Fibroblast of skin of abdomen (primary cell): ENCODE measurements at regions not wholly inside any gene's neighbourhood (a gene's known extent, or its start where the extent isn't known, plus 50 kb on each side); places are given as distances from the start of the nearest gene placed in this dataset.
"Not testable (repeated sequence)": the region's sequence is repeated elsewhere in the genome, so short reads cannot be mapped to it uniquely, and the experiment has no call there.

Experiments
- DNase-seq: peaks from one replicate; pipeline ENCODE4 v3.0.0-alpha.2; 2013

DNA sequence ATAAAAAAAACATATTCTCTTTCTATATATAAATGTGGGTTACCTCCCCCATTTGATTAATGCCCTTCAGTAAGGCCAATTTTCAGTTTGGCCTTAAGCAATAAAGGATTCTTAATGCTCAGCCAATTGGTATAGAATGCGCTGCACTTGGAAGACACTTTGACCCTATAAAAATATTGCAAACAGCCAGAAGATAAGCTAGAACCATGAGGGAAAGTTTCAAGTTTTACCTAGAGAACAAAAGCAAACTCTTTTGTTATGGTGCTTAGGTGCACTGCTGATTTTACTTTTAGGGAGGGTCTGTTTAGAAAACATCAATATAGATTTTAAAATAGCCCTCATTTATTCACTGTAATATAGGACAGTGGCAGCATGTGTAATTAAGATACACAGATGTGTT, 251.6 kb upstream of the SLC16A7 start:
- no peak for DNase-seq

DNA sequence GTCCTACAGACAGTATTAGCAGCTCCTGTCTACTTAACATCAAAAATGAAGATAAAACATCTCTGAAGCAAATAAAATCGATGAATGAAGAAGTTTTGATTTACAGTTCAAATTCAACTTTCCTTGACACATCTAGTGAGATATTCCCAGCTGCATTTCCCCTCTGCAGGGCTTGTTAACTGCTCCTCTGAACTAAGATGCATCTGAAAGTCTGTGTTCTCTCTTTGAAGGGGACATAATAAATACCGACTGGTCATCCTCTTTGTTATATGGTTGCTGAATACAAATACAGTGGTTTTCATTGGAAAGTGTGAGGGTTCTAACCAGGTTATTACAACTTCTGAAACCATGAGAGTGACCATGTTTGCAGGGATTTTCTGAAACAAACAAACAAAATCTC, 266.4 kb upstream of the SLC16A7 start:
- DNase-seq, result no peak

DNA sequence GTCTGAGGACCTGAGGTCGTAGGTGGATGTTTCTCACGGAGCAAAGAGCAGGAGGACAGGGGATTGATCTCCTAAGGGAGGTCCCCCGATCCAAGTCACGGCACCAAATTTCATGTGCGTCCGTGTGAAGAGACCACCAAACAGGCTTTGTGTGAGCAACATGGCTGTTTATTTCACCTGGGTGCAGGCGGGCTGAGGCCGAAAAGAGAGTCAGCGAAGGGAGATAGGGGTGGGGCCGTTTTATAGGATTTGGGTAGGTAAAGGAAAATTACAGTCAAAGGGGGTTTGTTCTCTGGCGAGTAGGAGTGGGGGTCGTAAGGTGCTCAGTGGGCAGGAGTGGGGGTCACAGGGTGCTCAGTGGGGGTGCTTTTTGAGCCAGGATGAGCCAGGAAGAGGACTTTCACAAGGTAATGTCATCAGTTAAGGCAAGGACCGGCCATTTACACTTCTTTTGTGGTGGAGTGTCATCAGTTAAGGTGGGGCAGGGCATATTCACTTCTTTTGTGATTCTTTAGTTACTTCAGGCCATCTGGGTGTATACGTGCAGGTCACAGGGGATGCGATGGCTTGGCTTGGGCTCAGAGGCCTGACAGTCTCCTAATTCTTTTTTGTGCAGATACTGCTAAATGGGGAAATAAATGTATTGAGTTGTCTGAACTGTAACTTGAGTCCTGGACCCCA, 267.3 kb upstream of the SLC16A7 start:
- not testable (repeated sequence) for DNase-seq

DNA sequence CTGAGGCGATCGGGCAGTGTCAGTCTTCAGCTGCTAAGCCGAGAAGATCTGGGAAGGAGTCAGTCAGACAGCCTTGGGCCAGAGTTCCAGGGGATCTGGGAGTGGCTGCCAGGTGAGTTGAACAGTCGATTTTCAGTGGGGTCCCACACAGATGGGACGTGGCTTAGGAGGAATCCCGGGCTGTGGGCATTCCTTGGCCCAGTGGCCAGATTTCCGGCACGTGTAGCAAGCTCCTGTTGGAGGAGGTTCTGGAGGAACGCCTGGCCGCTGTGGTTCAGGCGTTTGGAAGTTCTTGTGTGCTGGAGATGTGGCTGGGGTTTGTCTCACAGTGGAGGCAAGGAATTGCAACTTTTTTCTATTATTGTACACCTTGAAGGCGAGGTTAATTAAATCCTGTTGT, 269.4 kb upstream of the SLC16A7 start:
- DNase-seq, result not testable (repeated sequence)

DNA sequence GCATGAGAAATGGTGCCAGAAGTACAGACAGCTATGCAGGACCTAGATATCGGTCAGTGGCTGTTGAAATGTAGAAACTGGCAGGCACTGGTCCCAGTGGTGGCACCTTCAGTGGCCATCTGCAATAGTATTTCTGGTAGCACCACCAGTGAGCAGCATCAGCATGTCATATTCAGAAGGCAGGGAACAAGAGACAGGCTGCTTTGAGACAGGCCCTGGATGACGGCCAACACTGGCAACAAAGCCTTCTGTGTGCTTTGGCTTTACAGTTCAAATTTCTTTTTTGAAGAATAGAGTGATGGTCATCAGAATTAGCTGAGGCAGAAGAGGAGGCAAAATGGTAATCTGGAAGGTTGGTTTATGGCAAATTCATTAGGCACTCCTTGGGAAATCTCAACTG, 273.4 kb upstream of the SLC16A7 start:
- DNase-seq, result no peak

DNA sequence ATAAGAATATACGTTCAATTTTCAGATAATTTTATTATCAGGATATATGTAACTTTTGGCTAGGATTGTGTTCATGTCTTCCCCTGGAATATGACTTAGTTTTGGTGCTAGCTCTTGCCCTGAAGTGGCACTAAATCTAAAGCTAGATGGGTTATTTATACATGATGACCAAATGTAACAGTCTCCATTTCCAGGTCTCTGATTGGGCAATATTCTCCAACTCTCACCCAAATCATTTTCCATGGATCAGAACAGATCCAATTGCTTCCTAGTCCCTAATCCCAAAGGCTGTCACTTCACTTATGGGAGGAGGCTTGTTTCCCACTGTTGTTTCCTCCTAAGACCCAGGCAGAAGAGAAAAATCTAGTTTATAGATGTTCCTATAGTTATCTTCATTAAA, 274.6 kb upstream of the SLC16A7 start:
- DNase-seq, result no peak

DNA sequence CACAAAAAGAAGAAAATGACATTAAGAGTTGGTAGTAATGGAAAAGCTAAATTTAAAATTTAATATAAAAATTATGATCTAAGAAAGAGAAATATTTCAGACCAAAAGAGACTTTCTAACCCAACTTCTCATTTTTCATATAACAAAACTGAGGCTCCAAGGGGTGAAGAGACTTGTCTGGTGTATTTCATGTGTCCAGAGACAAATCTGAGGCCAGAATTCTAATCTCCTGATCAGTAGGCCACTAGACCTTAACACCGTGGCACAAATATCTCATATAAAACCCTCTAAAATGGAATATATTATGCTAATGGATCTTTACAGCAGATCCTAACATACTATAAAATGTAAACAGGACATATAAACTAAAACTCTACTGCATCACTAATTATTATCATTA, 275.7 kb upstream of the SLC16A7 start:
- DNase-seq, result no peak

DNA sequence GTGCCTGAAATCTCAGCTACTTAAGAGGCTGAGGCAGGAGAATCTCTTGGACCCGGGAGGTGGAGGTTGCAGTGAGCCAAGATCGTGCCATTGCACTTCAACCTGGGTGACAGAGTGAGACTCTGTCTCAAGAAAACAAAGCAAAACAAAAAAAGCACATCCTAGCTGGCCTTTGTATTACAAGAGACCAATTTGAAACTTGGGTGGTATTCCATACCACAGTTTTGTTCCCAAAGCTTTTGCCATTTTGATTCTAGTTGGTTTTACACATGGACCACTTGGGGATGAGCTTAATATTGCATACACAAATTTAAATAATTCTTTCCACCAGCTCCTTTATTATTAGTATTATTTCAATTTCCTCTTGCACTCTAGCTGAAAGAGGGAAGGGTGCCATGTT, 276.9 kb upstream of the SLC16A7 start:
- DNase-seq, result no peak

DNA sequence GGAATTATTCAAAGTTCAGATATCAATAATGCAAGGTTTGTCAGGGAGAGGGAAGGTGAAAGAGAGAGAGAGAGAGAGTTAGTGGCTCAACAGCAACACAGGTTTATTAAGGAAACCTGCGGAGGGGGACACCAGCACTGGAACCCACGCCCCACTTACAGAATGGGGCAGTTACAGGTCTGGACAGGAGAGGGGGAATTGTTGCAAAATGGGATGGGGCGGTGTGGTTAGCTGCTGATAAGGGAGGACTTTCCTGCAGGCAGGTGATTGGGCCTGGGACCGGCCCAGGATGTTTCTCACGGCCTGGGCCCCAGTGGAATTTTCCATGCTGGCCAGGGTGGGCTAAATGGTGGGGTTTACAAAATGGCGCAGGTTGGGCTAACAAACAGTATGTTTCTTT, 278.2 kb upstream of the SLC16A7 start:
- DNase-seq, result no peak

DNA sequence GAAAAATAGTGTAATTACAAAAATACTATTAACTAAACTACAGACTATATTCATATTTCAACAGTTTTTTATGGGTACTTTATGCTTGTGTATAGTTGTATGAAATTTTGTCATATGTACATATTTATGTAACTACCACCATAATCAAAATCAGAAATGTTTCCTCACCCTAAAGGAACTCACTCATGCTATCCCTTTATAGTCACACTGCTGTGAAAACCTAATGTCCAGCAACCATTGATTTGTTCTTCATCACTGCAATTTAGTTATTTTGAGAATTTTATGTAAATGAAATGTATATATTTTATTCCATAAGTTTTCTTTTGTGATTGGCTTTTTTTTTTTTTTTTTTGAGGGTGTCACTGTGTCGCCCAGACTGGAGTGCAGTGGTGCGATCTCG, 278.9 kb upstream of the SLC16A7 start:
- no peak for DNase-seq

DNA sequence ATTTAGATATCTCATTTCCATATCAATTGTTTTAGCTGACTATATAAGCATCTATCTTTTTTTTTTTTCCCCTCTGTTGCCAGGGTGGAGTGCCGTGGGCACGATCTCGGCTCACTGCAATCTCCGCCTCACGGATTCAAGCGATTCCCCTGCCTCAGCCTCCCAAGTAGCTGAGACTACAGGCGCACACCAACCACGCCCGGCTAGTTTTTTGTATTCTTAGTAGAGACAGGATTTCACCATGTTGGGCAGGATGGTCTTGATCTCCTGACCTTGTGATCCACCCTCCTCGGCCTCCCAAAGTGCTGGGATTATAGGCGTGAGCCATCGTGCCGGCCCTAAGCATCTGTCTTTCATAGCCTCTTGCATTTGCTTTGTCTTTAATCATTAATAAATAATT, 279.5 kb upstream of the SLC16A7 start:
- DNase-seq, result not testable (repeated sequence)

DNA sequence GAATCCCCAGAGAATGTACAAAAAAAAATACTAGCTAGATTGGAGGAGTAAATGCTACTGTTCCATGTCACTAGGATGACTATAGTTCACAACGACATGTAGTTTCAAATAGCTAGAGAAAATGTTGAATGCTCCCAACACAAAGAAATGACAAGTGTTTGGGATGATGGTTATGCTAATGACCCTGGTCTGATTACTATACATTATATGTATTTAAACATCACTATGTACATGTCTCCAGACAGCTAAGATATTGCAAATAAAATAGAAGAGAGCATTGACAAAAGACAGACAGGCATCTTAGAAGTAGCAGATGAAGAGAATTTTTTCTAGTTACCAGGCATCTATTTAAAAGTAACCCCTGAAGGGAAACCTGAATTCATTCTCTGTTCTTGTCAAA, 281.6 kb upstream of the SLC16A7 start:
- DNase-seq, result no peak

DNA sequence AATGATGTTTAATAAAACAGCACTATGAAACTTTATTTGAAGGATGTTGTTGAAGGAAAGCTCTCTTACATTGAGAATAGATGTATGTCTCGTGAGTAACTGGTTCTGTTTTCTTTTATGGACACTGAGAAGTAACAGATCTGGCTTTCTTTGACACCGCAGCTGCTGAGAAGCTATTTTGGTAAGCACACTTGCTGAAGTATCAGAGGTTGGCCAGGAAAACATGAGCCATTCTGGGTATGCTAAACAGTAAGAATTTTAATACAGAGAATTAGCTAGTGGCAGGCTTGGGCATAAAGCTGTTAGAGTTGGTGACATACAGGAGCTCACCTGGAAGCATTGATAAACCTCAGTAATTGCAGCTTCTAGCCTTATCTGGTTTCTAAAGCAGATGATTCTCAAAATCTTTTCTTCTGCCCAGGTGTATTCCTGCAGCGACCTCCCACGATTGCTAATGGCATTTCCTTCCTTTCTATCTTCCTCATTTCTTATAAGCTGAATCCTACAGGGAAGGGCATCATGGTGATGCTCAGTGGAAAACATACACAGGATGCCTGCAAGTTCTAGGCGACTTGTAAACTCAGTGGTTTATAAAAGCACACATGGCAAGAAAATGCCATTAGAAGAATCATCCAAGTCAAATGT, 291.6 kb upstream of the SLC16A7 start:
- no peak for DNase-seq

DNA sequence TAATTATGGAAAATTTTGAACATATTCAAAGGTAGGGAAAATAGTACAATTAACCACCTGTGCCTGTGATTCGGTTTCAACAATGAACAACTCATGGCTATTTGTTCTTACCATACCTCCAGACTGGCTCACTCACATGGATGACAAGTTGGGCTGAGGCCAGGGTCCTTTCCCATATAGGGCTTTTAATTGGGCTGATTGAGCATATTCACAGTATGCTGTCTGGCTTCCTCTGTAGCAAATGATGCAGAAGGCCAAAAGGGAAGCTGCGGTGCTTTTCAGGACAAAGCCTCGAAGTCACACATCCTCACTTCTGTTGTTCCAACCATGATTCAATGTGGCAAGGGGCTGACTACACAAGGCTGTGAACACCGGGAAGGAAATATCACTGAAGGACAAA, 297.5 kb upstream of the SLC16A7 start:
- DNase-seq, result no peak

DNA sequence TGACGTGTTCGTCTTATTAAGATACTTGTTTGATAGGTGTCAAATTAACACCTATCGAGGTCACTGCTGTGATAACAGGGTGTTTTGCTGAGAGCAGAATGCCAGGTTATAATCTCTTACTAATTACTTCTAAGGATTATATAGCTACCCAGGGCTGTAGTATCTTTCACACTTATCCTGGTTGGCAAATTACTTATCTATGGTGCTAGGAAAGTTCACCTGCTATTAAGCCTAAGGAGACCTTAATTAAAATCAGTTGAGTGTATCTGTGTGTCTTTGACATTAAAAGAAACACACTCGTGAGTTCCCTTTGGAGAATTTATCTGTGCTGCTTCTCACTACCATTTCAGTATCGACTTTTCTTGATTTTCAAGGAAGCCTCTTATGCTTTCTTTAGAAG, 301.6 kb upstream of the SLC16A7 start:
- DNase-seq, result no peak

DNA sequence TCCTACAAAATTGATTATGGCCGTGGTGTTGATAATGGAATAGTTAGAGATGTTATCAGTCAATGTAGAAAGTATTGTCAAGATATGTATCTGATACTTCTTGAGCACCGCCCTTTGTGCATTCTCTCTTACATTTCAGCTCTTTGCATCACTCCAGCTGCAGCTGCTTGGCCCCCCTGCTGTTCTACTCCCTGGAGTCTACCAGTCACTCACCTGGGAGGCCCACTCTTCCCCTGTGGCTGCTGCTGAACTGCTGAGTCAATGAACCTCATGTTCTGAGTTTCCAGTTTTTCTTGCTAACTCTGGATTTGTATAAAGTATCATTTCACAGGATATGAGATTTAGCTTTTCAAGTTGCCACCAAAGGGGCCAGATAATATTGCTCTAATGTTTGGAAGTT, 312.8 kb upstream of the SLC16A7 start:
- DNase-seq, result no peak

DNA sequence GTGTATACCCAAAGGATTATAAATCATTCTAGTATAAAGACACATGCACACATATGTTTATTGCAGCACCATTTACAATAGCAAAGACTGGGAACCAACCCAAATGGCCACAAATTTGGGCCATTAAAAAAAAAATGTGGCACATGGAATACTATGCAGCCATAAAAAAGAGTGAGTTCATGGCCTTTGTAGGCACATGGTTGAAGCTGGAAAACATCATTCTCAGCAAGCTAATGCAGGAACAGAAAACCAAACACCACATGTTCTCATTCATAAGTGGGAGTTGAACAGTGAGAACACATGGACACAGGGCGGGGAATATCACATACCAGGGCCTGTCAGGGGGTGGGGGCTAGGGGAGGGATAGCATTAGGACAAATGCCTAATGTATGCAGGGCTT, 322.3 kb upstream of the SLC16A7 start:
- not testable (repeated sequence) for DNase-seq

DNA sequence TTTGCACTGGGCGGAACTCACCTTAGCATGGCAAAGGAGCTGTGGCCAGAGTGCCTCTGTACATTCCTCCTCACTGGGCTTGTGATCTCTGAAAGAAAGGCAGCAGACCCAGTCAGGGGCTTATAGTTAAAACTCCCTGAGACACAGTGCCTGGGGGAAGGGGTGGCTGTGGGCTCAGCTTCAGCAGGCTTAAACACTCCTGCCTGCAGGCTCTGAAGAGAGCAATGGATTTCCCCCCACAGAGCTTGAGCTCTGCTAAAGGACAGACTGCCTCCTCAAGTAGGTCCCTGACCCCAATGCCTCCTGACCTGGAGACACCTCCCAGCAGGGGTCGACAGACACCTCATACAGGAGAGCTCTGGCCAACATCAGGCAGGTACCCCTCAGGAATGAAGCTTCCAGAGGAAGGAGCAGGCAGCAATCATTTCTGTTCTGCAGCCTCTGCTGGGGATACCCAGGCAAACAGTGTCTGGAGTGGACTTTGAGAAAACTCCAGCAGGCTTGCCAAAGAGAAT, 327.5 kb upstream of the SLC16A7 start:
- DNase-seq, result no peak

DNA sequence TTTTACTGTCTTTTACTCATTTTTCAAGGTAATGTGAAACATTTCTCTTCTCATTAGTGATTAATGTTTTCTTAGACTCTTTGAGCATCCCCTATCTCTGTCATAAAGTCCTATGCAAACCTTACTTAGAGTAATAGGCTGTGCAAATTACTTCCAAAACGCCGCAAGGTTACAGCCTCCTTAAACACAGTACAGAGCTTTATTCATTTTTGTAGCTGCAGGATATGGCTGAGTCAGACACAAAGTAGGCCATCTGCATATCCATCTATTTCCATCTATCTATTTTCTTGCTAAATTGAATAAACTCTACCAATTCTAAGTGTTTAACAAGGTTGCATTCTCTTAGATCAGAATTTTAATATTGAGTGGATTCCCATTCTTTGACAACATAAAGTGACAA, 335.6 kb upstream of the SLC16A7 start:
- DNase-seq, result no peak

DNA sequence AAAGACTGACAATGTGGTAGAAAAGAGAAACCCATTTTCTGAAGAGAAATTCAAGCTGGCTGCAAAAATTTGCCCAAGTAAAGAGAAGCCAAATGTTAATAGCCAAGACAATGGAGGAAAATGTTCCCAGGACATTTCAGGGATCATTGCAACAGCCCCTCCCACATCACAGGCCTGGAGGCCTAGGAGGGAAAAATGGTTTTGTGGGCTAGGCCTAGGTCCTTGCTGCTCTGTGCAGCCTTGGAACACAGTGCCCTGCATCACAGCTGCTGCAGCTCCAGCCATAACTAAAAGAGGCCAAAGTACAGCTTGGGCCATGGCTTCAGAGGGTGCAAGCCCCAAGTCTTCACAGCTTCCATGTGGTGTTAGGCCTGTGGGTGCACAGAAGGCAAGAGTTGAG, 332.4 kb upstream of the LRIG3 start:
- DNase-seq, result no peak

DNA sequence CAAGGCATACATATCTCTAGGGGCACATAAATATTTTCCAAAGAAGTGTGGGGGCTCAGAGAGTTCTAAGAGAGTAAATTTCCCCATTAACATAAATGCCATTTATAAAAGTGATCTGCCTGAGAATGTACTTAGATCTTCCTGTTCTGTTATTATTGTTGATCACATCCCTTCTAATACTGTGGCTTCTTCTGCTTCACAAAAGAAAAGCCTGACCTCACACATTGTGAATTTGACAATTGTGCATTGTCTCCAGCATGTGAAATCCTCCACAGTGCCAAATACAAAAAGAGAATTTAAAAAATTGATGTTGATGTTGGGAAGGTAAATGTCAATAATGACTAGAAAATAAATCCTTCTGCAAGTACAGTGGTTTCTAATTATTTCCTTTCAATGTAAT, 330.5 kb upstream of the LRIG3 start:
- DNase-seq, result no peak

DNA sequence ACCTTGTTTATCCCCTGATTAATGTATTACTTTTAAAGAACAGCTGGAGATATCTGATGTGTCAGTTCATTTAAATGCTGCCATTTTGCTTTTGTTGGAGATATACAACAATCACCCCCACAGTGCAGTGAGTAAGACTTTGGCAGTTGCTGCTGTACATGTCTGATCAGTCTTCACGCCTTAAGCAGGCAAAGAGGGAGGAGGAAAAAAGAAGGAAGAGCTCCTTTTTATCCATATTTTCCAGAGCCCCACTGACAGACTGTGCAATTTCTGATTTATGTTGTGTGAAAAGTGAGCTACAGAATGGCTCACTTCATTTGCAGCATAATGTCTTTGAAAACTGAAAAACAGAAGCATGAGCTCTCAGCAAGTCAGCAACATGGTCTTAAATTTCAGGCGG, 319.7 kb upstream of the LRIG3 start:
- DNase-seq, result no peak

DNA sequence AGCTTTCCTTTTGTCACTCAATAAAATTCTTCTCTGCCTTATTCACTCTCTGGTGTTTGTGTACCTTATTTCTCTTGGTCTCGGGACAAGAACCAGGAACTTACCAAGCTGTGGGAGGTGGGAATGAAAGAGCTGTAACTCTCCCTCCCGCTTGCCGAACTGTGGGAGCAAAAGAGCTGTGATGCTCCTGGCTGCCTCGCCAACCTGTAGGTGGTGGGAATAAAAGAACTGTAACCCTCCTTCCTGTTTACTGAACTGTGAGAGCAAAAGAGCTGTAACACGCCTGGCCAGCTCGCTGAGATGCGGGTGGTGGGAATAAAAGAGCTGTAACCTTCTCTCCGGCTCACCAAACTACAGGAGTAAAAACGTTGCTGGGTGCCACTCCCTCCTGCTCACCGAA, 314.1 kb upstream of the LRIG3 start:
- no peak for DNase-seq

DNA sequence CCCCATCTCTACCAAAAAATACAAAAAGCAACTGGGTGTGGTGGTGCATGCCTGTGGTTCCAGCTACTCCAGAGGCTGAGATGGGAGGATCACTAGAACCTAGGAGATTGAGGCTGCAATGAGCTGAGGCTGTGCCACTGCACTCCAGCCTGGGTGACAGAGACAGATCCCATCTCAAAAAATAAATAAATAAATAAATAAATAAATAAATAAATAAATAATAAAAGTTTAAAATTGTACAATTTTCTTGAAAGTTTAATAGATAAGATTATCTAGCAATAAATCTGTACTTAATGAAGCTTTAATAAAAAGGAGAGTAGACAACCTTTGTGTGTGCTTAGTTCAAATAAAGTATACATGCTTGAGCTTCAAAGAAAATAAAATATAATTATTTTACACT, 310.0 kb upstream of the LRIG3 start:
- DNase-seq, result no peak

DNA sequence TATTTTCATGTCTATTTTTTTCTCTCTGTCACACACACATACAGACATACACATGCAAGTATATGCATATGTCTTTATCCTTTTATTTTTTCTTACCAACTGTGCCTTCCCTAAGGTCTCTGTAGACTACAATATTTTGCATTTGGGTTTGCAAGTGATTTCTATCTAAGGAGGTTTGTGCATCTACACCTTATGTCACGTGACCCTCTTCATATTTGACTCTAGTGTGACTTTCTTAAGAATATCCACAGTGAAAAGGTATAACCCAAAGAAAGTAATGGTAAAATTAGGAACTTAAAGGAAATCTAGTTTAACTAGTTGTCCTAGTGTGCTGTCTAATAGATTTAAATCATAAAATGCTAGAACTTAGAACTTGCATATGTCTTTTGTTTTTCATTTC, 298.8 kb upstream of the LRIG3 start:
- DNase-seq, result no peak
